GM23248 (cell line): ENCODE measurements at regions not wholly inside any gene's neighbourhood (a gene's known extent, or its start where the extent isn't known, plus 50 kb on each side); places are given as distances from the start of the nearest gene placed in this dataset. TPM values are rescaled to one million over a fixed set of nuclear protein-coding genes. Genes with fewer than 3 reads are reported as not detected.
A peak's percentile ranks its signal among the peaks of the same experiment; 100 is the strongest.

Source experiments
- DNase-seq: peaks from one replicate; pipeline ENCODE4 v3.0.0-alpha.2; 2015
- H2AFZ ChIP-seq: fragments of 200-600 bp; sonication (generic); 2 replicates; pipeline ENCODE4 v1.6.1; 2016; ENCODE audit warnings: antibody characterized with exemption
- H3F3A ChIP-seq: fragments of 200-600 bp; sonication (generic); 2 replicates; pipeline ENCODE4 v1.6.1; 2016; ENCODE audit warnings: mild to moderate bottlenecking, antibody characterized with exemption, mixed run types; ENCODE audit not compliant: insufficient read depth
- H3K27ac ChIP-seq: fragments of 200-600 bp; sonication (generic); 2 replicates; pipeline ENCODE4 v1.5.1; 2016; ENCODE audit warnings: mild to moderate bottlenecking
- H3K27me3 ChIP-seq: fragments of 200-600 bp; sonication (generic); replicated peaks from 2 replicates; pipeline ENCODE4 v1.6.1; 2016; ENCODE audit warnings: mild to moderate bottlenecking; ENCODE audit not compliant: insufficient read depth
- H3K36me3 ChIP-seq: fragments of 200-600 bp; sonication (generic); 2 replicates; pipeline ENCODE4 v1.6.1; 2016; ENCODE audit warnings: low read depth, mild to moderate bottlenecking
- H3K4me1 ChIP-seq: fragments of 200-600 bp; sonication (generic); 2 replicates; pipeline ENCODE4 v1.6.1; 2016; ENCODE audit warnings: mild to moderate bottlenecking; ENCODE audit not compliant: insufficient read depth
- H3K4me2 ChIP-seq: fragments of 200-600 bp; sonication (generic); one replicate; pipeline ENCODE4 v1.6.1; 2016; ENCODE audit warnings: mild to moderate bottlenecking; ENCODE audit not compliant: unreplicated experiment
- H3K4me3 ChIP-seq: fragments of 200-600 bp; sonication (generic); 2 replicates; pipeline ENCODE4 v1.5.1; 2016; ENCODE audit warnings: mild to moderate bottlenecking
- H3K79me2 ChIP-seq: fragments of 200-600 bp; sonication (generic); 2 replicates; pipeline ENCODE4 v1.6.1; 2016; ENCODE audit warnings: mild to moderate bottlenecking; ENCODE audit not compliant: insufficient read depth
- H3K9ac ChIP-seq: fragments of 200-600 bp; sonication (generic); 2 replicates; pipeline ENCODE4 v1.6.1; 2016; ENCODE audit warnings: mild to moderate bottlenecking
- H3K9me2 ChIP-seq: fragments of 200-600 bp; sonication (generic); 2 replicates; pipeline ENCODE4 v1.6.1; 2016; ENCODE audit warnings: mixed run types, mild to moderate bottlenecking, moderate library complexity; ENCODE audit not compliant: insufficient read depth
- H3K9me3 ChIP-seq: fragments of 200-600 bp; sonication (generic); one replicate; pipeline ENCODE4 v1.6.1; 2017; ENCODE audit warnings: low read depth
- H4K20me1 ChIP-seq: fragments of 200-600 bp; sonication (generic); 2 replicates; pipeline ENCODE4 v1.6.0; 2016; ENCODE audit not compliant: insufficient read depth
- EZH2 ChIP-seq: fragments of 200-600 bp; sonication (generic); IDR thresholded peaks from 2 replicates; pipeline ENCODE4 v1.6.1; 2018; ENCODE audit warnings: antibody characterized with exemption, mild to moderate bottlenecking; ENCODE audit not compliant: insufficient read depth, poor library complexity, severe bottlenecking
- EZH2phosphoT487 ChIP-seq: fragments of 200-600 bp; sonication (generic); IDR thresholded peaks from 2 replicates; pipeline ENCODE4 v1.6.1; 2018; ENCODE audit warnings: antibody characterized with exemption, moderate library complexity, mild to moderate bottlenecking, low read depth; ENCODE audit not compliant: insufficient read depth
- WGBS, 2 experiments: methylation state at CpG; one replicate each; pipeline ENCODE4 v1.1.6; 2015 to 2017; ENCODE audit warnings: low lambda C conversion rate in 2 of 2, low coverage in 1 of 2; ENCODE audit errors: missing lambda C conversion rate in 2 of 2; 5-methylcytosine and 5-hydroxymethylcytosine counted together
- in situ Hi-C: fragments of 300-500 bp; cut with MboI; formaldehyde crosslinking; loops from 2 replicates; pipeline ENCODE4 v1.15.0; 2020
- small RNA-seq: library from RNA; depleted of rRNA; stranded (forward); fragments of <200 nt; gene quantifications from one replicate; pipeline ENCODE3, GENCODE V24; 2014; ENCODE audit warnings: low read depth, low replicate concordance

GRCh38 chr13:80400865-80401426, 60.0 kb upstream of the SPRY2 start:
- Histone ChIP-seq H3K27me3 (no peaks in the 10 kb centered on the region), H3F3A (no peaks in the 10 kb centered on the region), H3K9ac (no peak overlapping the region), H3K36me3 (no peaks in the 10 kb centered on the region), H2AFZ (no peak overlapping the region), H3K27ac (no peak overlapping the region), H3K9me3 (no peaks in the 10 kb centered on the region), H3K4me1 (no peaks in the 10 kb centered on the region), H4K20me1 (no peaks in the 10 kb centered on the region), H3K4me2 (no peak overlapping the region), H3K4me3 (no peak overlapping the region), H3K79me2 (no peaks in the 10 kb centered on the region), H3K9me2 (no peaks in the 10 kb centered on the region)
- DNase-seq = no peak
- TF ChIP-seq EZH2phosphoT487 = no peak
- TF ChIP-seq EZH2 = no peak
- 35 to 45% methylated on average over 5 of the region's 5 CpGs for WGBS, 2 experiments
- in situ Hi-C loops = no loop called here

GRCh38 chr13:80400164-80400864, 59.4 kb upstream of the SPRY2 start:
- Histone ChIP-seq H3K27me3 (no peaks in the 10 kb centered on the region), H3K36me3 (no peaks in the 10 kb centered on the region), H3K27ac (no peak overlapping the region), H4K20me1 (no peaks in the 10 kb centered on the region), H3F3A (no peaks in the 10 kb centered on the region), H3K9me3 (no peaks in the 10 kb centered on the region), H3K4me2 (no peak overlapping the region), H3K9me2 (no peaks in the 10 kb centered on the region), H3K4me1 (no peaks in the 10 kb centered on the region), H2AFZ (no peak overlapping the region), H3K9ac (no peak overlapping the region), H3K4me3 (no peak overlapping the region), H3K79me2 (no peaks in the 10 kb centered on the region)
- DNase-seq = no peak
- TF ChIP-seq EZH2phosphoT487 = no peak
- in situ Hi-C loops = no loop called here
- 21 to 22% methylated on average over 3 of the region's 3 CpGs for WGBS, 2 experiments

GRCh38 chr13:80399340-80400163, 58.6 kb upstream of the SPRY2 start:
- H3K4me2 ChIP-seq = no peak overlapping the region
- H3K27me3 ChIP-seq = no peaks in the 10 kb centered on the region
- H2AFZ ChIP-seq = no peak overlapping the region
- no peaks in the 10 kb centered on the region for H3K9me3 ChIP-seq
- no peak overlapping the region for H3K27ac ChIP-seq
- no peak overlapping the region for H3K9ac ChIP-seq
- H3K36me3 ChIP-seq = no peaks in the 10 kb centered on the region
- no peak overlapping the region for H3K4me3 ChIP-seq
- no peaks in the 10 kb centered on the region for H3F3A ChIP-seq
- no peaks in the 10 kb centered on the region for H3K79me2 ChIP-seq
- in situ Hi-C loops = no loop called here
- H3K4me1 ChIP-seq = no peaks in the 10 kb centered on the region
- peak; percentile 3 for DNase-seq
- H4K20me1 ChIP-seq = no peaks in the 10 kb centered on the region
- 15 to 16% methylated on average over 12 to 13 of the region's 13 CpGs for WGBS, 2 experiments
- H3K9me2 ChIP-seq = no peaks in the 10 kb centered on the region
- TF ChIP-seq EZH2phosphoT487 (no peak), EZH2 (no peak)

Small RNA genes in the stretch of these regions (small RNA-seq; reads per million reads assigned to genes)
- gene HIGD1AP2 = not detected
- not detected for gene RNU6-67P
- not detected for gene RNU6-77P
